ENCODE measurements at regions not wholly inside any gene's neighbourhood (a gene's known extent, or its start where the extent isn't known, plus 50 kb on each side); places are given as distances from the start of the nearest gene placed in this dataset.

GRCh38 chr4:18627447-18628005 is 606.0 kb upstream of the LCORL start:
- no peak for TF ChIP-seq POLR2A (IDR thresholded peaks at IDR 0.05)
- TF ChIP-seq, protein P1, sequence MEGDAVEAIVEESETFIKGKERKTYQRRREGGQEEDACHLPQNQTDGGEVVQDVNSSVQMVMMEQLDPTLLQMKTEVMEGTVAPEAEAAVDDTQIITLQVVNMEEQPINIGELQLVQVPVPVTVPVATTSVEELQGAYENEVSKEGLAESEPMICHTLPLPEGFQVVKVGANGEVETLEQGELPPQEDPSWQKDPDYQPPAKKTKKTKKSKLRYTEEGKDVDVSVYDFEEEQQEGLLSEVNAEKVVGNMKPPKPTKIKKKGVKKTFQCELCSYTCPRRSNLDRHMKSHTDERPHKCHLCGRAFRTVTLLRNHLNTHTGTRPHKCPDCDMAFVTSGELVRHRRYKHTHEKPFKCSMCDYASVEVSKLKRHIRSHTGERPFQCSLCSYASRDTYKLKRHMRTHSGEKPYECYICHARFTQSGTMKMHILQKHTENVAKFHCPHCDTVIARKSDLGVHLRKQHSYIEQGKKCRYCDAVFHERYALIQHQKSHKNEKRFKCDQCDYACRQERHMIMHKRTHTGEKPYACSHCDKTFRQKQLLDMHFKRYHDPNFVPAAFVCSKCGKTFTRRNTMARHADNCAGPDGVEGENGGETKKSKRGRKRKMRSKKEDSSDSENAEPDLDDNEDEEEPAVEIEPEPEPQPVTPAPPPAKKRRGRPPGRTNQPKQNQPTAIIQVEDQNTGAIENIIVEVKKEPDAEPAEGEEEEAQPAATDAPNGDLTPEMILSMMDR (IDR thresholded peaks at IDR 0.05) = no peak

Data from heart left ventricle (tissue), 13 donors.